Transverse colon (tissue), 4 donors: ENCODE measurements at regions not wholly inside any gene's neighbourhood (a gene's known extent, or its start where the extent isn't known, plus 50 kb on each side); places are given as distances from the start of the nearest gene placed in this dataset.

Source experiments
- CTCF ChIP-seq, 5 experiments: fragments of 200-600 bp in 3 of 5; fragments of 450-650 bp in 2 of 5; sonication (generic) in 3 of 5; IDR thresholded peaks; 1 replicate in 2 of 5; 2 replicates in 3 of 5; pipeline ENCODE4 v1.5.1; 2016 to 2017; ENCODE audit warnings: antibody characterized with exemption in 5 of 5, inconsistent platforms in 3 of 5, mild to moderate bottlenecking in 2 of 5, moderate library complexity in 1 of 5
- POLR2AphosphoS5 ChIP-seq, 3 donors: sonication (generic); formaldehyde crosslinking; IDR thresholded peaks; one replicate each; pipeline ENCODE4 v1.6.1; 2016; ENCODE audit warnings: antibody characterized with exemption in 3 of 3

- TF ChIP-seq CTCF (IDR thresholded peaks at IDR 0.05), result no peak
- TF ChIP-seq POLR2AphosphoS5 (IDR thresholded peaks at IDR 0.05), result no peak
Observed at GRCh38 chr4:61036071-61036684, 163.9 kb upstream of the ADGRL3 start.
